Lower leg skin (tissue), 4 donors: ENCODE measurements at regions not wholly inside any gene's neighbourhood (a gene's known extent, or its start where the extent isn't known, plus 50 kb on each side); places are given as distances from the start of the nearest gene placed in this dataset.

Experiments
- DNase-seq, 2 donors: peaks; one replicate each; pipeline ENCODE4 v3.0.0-alpha.2; 2019; ENCODE audit warnings: low spot score in 2 of 2
- H3K4me3 ChIP-seq: fragments of 200-600 bp; sonication (generic); 2 replicates; pipeline ENCODE4 v1.5.1; 2017; ENCODE audit warnings: mild to moderate bottlenecking, low read depth; ENCODE audit not compliant: poor library complexity, severe bottlenecking
- CTCF ChIP-seq, 3 donors: fragments of 450-650 bp; IDR thresholded peaks; one replicate each; pipeline ENCODE4 v1.5.1; 2016; ENCODE audit warnings: antibody characterized with exemption in 3 of 3, mild to moderate bottlenecking in 3 of 3, moderate library complexity in 2 of 3
- POLR2A ChIP-seq, 2 donors: fragments of 450-650 bp; IDR thresholded peaks; one replicate each; pipeline ENCODE4 v1.6.1; 2016 to 2017; ENCODE audit warnings: antibody characterized with exemption in 2 of 2, mild to moderate bottlenecking in 1 of 2, moderate library complexity in 1 of 2
- WGBS, 2 donors: methylation state at CpG; one replicate each; pipeline ENCODE4 v1.1.5; 2018; 5-methylcytosine and 5-hydroxymethylcytosine counted together
- intact Hi-C: fragments of 100-400 bp; cut with DNase I; formaldehyde crosslinking; loops from one replicate; pipeline ENCODE4 v1.15.0; 2023; ENCODE audit warnings: low total_unique reads

GRCh38 chr1:30314591-30314990 lies 408.8 kb downstream of the MATN1 start:
- DNase-seq, result no peak
- no peak overlapping the region for H3K4me3 ChIP-seq
- 60 to 69% methylated on average over 5 of the region's 5 CpGs for WGBS, 2 donors
- no peak for TF ChIP-seq CTCF (IDR thresholded peaks at IDR 0.05)
- no peak for TF ChIP-seq POLR2A (IDR thresholded peaks at IDR 0.05)
- intact Hi-C loops, result no loop called here

GRCh38 chr1:30313584-30313983 lies 409.8 kb downstream of the MATN1 start:
- intact Hi-C loops, result no loop called here
- DNase-seq, result peak in 1 of 2 donors; percentile 74

GRCh38 chr1:30313176-30313575 lies 410.2 kb downstream of the MATN1 start:
- TF ChIP-seq CTCF (IDR thresholded peaks at IDR 0.05), result no peak
- no peak for TF ChIP-seq POLR2A (IDR thresholded peaks at IDR 0.05)
- intact Hi-C loops, result no loop called here
- DNase-seq, result peak in 1 of 2 donors; percentile 61
- H3K4me3 ChIP-seq, result no peak overlapping the region
- WGBS, 2 donors, result 78 to 87% methylated on average over 4 to 6 of the region's 6 CpGs

More at GRCh38 chr1:30313584-30313983, 409.8 kb downstream of the MATN1 start:
- TF ChIP-seq CTCF (IDR thresholded peaks at IDR 0.05), result no peak
- TF ChIP-seq POLR2A (IDR thresholded peaks at IDR 0.05), result no peak
- H3K4me3 ChIP-seq, result no peak overlapping the region
- 79 to 82% methylated on average over 4 to 5 of the region's 5 CpGs for WGBS, 2 donors

- WGBS, 2 donors, result 74 to 76% methylated on average over 7 of the region's 7 CpGs
- H3K4me3 ChIP-seq, result no peak overlapping the region
- DNase-seq, result peak in 1 of 2 donors; percentile 74
- intact Hi-C loops, result no loop called here
- TF ChIP-seq CTCF (IDR thresholded peaks at IDR 0.05) (no peak), POLR2A (IDR thresholded peaks at IDR 0.05) (no peak)
Measured at GRCh38 chr1:30312226-30312625, 411.2 kb downstream of the MATN1 start.

- intact Hi-C loops, result no loop called here
- TF ChIP-seq POLR2A (IDR thresholded peaks at IDR 0.05) (no peak), CTCF (IDR thresholded peaks at IDR 0.05) (no peak)
- DNase-seq, result peak in 1 of 2 donors; percentile 28
- no peak overlapping the region for H3K4me3 ChIP-seq
- whole genome bisulfite sequencing, 2 donors, result 88 to 100% methylated on average over 1 of the region's 1 CpG
Measured at GRCh38 chr1:30311749-30312148, 411.6 kb downstream of the MATN1 start.
